ENCODE measurements at regions not wholly inside any gene's neighbourhood (a gene's known extent, or its start where the extent isn't known, plus 50 kb on each side); places are given as distances from the start of the nearest gene placed in this dataset.

DNA sequence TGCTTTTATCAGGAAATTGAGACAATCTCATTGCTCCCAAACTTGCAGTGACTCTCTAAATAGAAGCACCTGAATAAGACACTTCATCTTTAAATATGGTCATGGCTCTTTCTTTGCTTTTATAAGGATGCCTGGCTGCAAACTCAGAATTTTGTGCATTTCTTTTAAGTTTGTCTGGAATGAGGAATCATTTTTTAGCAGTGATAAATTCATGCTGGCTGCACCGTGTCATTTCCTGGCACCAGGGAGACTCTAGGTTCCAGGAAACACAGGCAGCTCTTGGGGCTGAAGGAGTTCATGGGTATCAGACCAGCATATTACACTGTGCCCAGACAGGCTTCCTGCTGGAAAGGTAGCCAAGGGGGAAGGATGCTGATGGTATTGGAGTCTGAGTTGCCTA lies 109.9 kb downstream of the NUDT12 start:
- Mint-ChIP-seq H3K9me3 (peaks cover 3% of the 10 kb centered on the region), H3K4me1 (no peaks in the 10 kb centered on the region), H3K36me3 (no peaks in the 10 kb centered on the region), H3K27me3 (ENCODE audit: low read depth) (no peaks in the 10 kb centered on the region), H3K4me3 (no peak overlapping the region), H3K27ac (no peak overlapping the region)
- DNase-seq (ENCODE audit: low spot score in 2 of 2, unreplicated experiment in 2 of 2) = no peak
- TF ChIP-seq, protein P1, sequence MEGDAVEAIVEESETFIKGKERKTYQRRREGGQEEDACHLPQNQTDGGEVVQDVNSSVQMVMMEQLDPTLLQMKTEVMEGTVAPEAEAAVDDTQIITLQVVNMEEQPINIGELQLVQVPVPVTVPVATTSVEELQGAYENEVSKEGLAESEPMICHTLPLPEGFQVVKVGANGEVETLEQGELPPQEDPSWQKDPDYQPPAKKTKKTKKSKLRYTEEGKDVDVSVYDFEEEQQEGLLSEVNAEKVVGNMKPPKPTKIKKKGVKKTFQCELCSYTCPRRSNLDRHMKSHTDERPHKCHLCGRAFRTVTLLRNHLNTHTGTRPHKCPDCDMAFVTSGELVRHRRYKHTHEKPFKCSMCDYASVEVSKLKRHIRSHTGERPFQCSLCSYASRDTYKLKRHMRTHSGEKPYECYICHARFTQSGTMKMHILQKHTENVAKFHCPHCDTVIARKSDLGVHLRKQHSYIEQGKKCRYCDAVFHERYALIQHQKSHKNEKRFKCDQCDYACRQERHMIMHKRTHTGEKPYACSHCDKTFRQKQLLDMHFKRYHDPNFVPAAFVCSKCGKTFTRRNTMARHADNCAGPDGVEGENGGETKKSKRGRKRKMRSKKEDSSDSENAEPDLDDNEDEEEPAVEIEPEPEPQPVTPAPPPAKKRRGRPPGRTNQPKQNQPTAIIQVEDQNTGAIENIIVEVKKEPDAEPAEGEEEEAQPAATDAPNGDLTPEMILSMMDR (IDR thresholded peaks at IDR 0.05; ENCODE audit: unreplicated experiment) = no peak

DNA sequence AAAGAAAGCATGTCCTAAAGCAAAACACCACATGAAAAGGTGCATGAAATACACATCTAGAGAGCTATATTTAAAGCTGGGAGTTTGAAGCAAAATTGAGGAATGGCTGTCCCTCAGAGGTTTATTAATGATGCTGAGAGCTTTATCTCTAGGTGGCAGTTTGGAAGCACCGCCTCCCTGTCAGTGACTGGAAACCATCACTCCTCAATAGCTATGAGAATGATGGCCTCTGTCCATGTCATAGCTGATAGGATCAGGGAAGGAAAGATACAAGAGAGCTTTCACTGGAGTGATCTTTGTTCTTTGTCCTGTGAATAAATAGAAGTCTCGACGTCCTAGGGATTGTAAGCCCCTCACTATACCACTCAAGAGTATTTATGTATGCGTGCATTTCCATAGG lies 110.5 kb downstream of the NUDT12 start:
- DNase-seq (ENCODE audit: low spot score in 2 of 2, unreplicated experiment in 2 of 2) = no peak
- Mint-ChIP-seq H3K27me3 (ENCODE audit: low read depth) (no peaks in the 10 kb centered on the region), H3K27ac (no peak overlapping the region)

DNA sequence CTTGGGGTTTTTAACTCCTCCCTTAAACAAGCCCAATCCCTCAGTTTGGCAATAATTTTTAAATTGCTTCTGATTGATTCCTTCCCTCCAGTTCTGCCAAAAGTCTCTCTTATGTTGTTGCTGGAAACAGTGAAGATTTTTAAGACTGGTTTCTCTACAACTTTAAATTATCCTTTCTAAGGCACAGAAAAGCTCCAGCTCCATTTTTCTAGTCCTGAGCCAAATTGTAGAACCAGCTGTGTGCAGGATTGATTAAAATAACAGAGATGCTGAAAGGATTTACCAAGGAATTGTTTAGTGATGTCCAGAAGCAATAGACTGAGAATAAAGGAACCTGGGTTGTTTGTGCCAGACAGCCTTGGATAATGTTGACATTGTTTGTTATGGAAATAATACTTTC lies 111.3 kb downstream of the NUDT12 start:
- Mint-ChIP-seq H3K27ac (no peak overlapping the region), H3K9me3 (no peaks in the 10 kb centered on the region), H3K27me3 (ENCODE audit: low read depth) (no peaks in the 10 kb centered on the region), H3K4me1 (no peaks in the 10 kb centered on the region), H3K4me3 (no peak overlapping the region), H3K36me3 (no peaks in the 10 kb centered on the region)
- TF ChIP-seq, protein P1 (IDR thresholded peaks at IDR 0.05; ENCODE audit: unreplicated experiment) = no peak
- DNase-seq (ENCODE audit: low spot score in 2 of 2, unreplicated experiment in 2 of 2) = no peak

More for the DNA sequence above, 110.5 kb downstream of the NUDT12 start:
- Mint-ChIP-seq H3K9me3 (no peaks in the 10 kb centered on the region), H3K4me1 (no peaks in the 10 kb centered on the region), H3K36me3 (no peaks in the 10 kb centered on the region), H3K4me3 (no peak overlapping the region)
- TF ChIP-seq, protein P1 (IDR thresholded peaks at IDR 0.05; ENCODE audit: unreplicated experiment) = no peak

DNA sequence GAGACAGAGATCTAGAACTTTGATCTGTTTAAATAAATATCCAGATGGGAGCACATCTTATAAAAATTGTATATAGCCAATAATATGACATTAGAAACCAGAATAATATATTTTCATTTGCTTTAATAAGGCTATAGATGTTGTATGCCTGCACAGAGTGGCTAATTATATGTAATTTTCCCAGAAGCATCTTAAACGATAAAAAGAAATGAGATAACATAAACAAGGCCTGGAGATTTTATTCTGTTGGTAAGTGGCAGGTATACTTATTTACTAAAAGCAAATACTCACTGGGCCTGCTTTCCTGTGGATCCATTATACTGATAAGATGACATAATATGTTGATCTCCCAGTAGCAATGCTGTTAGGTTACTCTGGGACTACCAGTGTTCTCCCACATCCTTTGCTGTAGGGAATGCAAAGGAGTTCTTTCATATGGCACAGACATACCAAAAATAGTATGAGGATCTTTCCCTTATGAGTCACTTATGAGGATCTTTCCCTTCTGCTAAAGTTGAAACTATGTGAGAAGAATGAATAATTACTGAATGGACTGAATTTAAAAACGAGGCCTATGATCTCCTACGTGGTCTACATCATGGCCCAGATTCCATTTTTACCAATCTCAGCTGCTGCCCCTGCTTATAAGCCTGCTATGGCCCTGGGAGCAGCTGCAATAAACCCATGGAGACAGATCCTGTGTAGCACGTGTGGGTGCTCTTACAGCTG lies 112.1 kb downstream of the NUDT12 start:
- H3K9me3 Mint-ChIP-seq = no peaks in the 10 kb centered on the region
- H3K27ac Mint-ChIP-seq = no peak overlapping the region
- H3K36me3 Mint-ChIP-seq = no peaks in the 10 kb centered on the region
- no peaks in the 10 kb centered on the region for H3K27me3 Mint-ChIP-seq (ENCODE audit: low read depth)
- H3K4me1 Mint-ChIP-seq = peaks cover under 1% of the 10 kb centered on the region
- H3K4me3 Mint-ChIP-seq = no peak overlapping the region
- DNase-seq (ENCODE audit: low spot score in 2 of 2, unreplicated experiment in 2 of 2) = no peak
- TF ChIP-seq, protein P1 (IDR thresholded peaks at IDR 0.05; ENCODE audit: unreplicated experiment) = no peak

DNA sequence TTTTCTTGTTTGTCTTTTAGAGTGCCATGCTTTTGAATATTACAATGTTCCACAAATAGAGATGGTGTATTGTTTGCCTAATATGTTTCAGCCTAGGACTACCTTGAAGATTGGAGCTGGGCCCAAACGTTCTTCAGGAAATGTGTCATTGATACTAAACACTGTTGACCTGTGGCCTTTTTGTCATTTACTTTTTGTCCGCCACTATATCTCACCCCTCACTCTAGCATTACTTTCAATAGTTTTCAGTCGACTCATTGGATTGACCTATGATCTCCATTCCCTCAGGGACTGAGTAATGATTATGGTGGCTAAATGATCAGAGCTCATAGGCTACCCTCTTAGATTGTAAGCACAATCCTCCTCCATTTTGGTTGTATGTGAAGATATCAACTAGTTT lies 115.8 kb downstream of the NUDT12 start:
- H3K9me3 Mint-ChIP-seq = peaks cover 10% of the 10 kb centered on the region
- no peaks in the 10 kb centered on the region for H3K36me3 Mint-ChIP-seq
- H3K27ac Mint-ChIP-seq = no peak overlapping the region
- H3K27me3 Mint-ChIP-seq (ENCODE audit: low read depth) = no peaks in the 10 kb centered on the region
- TF ChIP-seq, protein P1 (IDR thresholded peaks at IDR 0.05; ENCODE audit: unreplicated experiment) = no peak
- DNase-seq (ENCODE audit: low spot score in 2 of 2, unreplicated experiment in 2 of 2) = no peak
- no peak overlapping the region for H3K4me3 Mint-ChIP-seq
- peaks cover 12% of the 10 kb centered on the region for H3K4me1 Mint-ChIP-seq
